ENCODE measurements at regions not wholly inside any gene's neighbourhood (a gene's known extent, or its start where the extent isn't known, plus 50 kb on each side); places are given as distances from the start of the nearest gene placed in this dataset.

DNA sequence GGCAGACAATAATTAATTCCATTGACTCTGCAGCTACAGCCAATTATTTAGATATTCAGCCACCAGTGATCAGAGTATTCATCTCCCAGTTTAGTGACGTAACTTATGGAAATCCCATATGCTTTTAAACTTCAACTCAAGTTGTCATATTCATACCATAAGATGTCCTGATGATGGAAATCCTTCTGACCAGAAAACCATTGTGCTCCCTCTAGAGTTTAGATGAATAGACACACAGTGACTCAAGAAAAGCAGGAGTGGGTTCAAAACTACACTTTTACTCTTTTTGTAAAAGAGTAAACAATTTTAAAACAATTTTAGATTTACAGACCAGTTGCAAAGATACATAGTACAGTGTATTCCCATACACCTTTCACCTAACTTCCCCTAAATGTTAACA, 463.7 kb downstream of the KCNT2 start:
- DNase-seq (ENCODE audit: low read depth, low spot score): no peak
- no peak overlapping the region for H3K4me3 ChIP-seq (ENCODE audit: low read depth, low read length)
- TF ChIP-seq, protein P1, sequence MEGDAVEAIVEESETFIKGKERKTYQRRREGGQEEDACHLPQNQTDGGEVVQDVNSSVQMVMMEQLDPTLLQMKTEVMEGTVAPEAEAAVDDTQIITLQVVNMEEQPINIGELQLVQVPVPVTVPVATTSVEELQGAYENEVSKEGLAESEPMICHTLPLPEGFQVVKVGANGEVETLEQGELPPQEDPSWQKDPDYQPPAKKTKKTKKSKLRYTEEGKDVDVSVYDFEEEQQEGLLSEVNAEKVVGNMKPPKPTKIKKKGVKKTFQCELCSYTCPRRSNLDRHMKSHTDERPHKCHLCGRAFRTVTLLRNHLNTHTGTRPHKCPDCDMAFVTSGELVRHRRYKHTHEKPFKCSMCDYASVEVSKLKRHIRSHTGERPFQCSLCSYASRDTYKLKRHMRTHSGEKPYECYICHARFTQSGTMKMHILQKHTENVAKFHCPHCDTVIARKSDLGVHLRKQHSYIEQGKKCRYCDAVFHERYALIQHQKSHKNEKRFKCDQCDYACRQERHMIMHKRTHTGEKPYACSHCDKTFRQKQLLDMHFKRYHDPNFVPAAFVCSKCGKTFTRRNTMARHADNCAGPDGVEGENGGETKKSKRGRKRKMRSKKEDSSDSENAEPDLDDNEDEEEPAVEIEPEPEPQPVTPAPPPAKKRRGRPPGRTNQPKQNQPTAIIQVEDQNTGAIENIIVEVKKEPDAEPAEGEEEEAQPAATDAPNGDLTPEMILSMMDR (IDR thresholded peaks at IDR 0.05; ENCODE audit: insufficient read depth, low read length, missing control alignments): no peak
- CTCF ChIA-PET: interaction anchor here (2.1 kb wide), 1 partner anchor 165 kb away, joined by 6 read pairs; no protein-coding TSS in a partner anchor
- POLR2A ChIA-PET: no interaction called here

GRCh38 chr1:196143602-196144342, 464.5 kb downstream of the KCNT2 start:
- TF ChIP-seq, protein P1 (IDR thresholded peaks at IDR 0.05; ENCODE audit: insufficient read depth, low read length, missing control alignments): no peak
- ChIA-PET CTCF (interaction anchor here (2.1 kb wide), 1 partner anchor 166 kb away, joined by 6 read pairs; no protein-coding TSS in a partner anchor), POLR2A (no interaction called here)
- no peak overlapping the region for H3K4me3 ChIP-seq (ENCODE audit: low read depth, low read length)
- no peak for DNase-seq (ENCODE audit: low read depth, low spot score)

DNA sequence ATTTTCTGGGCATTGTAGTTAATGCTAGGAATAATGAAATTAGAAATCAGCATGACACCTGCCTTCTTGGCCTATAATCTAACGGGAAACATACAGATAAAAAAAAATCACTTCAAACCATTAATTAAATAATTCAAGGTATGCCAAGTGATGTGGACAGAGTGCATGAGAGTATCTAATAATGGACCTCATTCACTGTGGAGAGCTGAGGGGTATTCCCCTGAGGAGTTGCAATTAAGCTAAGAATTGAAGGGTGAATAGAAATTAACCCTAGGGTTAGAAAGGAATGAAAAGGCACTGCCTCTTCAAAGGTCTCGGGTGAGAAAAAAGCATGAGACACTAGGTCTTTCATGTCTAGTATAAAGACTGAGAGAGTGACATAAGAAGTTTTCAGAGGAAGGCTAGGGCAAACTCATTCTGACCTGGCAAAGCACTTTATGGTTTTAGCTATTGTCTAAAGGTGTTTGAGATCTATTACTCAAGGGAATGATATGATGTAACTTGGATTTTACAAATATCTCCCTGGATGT, 466.1 kb downstream of the KCNT2 start:
- POLR2A ChIA-PET: no interaction called here
- CTCF ChIA-PET: interaction anchor here (2.1 kb wide), 1 partner anchor 167 kb away, joined by 6 read pairs; no protein-coding TSS in a partner anchor
- DNase-seq (ENCODE audit: low read depth, low spot score): no peak
- TF ChIP-seq, protein P1 (IDR thresholded peaks at IDR 0.05; ENCODE audit: insufficient read depth, low read length, missing control alignments): no peak
- H3K4me3 ChIP-seq (ENCODE audit: low read depth, low read length): no peak overlapping the region

GRCh38 chr1:196136396-196136795, 471.8 kb downstream of the KCNT2 start:
- H3K4me3 ChIP-seq (ENCODE audit: low read depth, low read length): no peak overlapping the region
- POLR2A ChIA-PET: no interaction called here
- TF ChIP-seq, protein P1 (IDR thresholded peaks at IDR 0.05; ENCODE audit: insufficient read depth, low read length, missing control alignments): no peak
- CTCF ChIA-PET: no interaction called here
- no peak for DNase-seq (ENCODE audit: low read depth, low spot score)

DNA sequence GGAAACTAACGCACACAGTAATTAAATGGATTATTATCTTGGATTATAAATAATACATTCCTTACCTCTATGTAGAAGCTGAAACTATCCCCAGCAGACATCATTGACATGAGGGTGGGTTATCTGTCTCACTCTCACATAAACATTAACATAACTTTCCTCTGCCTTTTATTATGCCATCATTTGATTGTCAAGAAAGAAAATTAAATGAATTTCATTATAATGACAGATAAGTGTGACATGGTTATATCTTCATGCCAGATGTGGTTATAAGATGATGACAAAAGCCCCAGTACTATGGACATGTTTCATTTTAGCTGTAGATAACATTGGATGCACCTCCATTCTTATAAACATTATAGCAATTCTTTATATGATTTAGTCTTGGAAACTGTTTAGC, 476.5 kb downstream of the KCNT2 start:
- H3K4me3 ChIP-seq (ENCODE audit: low read depth, low read length): no peak overlapping the region
- ChIA-PET POLR2A (no interaction called here), CTCF (no interaction called here)
- TF ChIP-seq, protein P1 (IDR thresholded peaks at IDR 0.05; ENCODE audit: insufficient read depth, low read length, missing control alignments): no peak
- no peak for DNase-seq (ENCODE audit: low read depth, low spot score)

DNA sequence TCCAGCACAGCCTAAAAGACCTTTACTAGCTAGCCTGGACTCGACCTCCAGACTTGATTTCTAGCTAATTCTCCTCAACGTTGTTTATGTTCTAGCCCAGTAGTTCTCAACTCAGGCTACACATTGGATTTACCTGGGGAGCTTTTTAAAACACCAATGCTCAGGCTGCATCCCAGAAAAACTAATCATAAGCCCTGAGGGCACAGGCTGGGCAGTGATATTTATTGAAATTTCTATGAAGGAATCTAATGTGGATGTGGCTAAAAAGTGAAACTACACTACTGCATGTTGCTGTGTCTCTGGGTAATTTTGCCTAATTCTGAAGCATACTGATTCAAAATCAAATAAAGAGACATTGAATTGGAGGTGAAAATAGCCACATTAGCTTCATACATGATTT, 479.4 kb downstream of the KCNT2 start:
- ChIA-PET POLR2A (no interaction called here), CTCF (no interaction called here)
- no peak overlapping the region for H3K4me3 ChIP-seq (ENCODE audit: low read depth, low read length)
- DNase-seq (ENCODE audit: low read depth, low spot score): no peak
- TF ChIP-seq, protein P1 (IDR thresholded peaks at IDR 0.05; ENCODE audit: insufficient read depth, low read length, missing control alignments): no peak

Data from AG04449 (cell line).